Fibroblast of lung (primary cell): ENCODE measurements at regions not wholly inside any gene's neighbourhood (a gene's known extent, or its start where the extent isn't known, plus 50 kb on each side); places are given as distances from the start of the nearest gene placed in this dataset.

Experiments used
- DNase-seq, 2 donors: peaks; one replicate each; pipeline versions ENCODE4 v3.0.0 to v3.0.0-alpha.2; 2010; ENCODE audit warnings: low read depth in 2 of 2
- H2AFZ ChIP-seq: 2 replicates; pipeline ENCODE4 v1.5.1; 2012; ENCODE audit warnings: low read length, control low read depth, inconsistent platforms
- H3K27ac ChIP-seq: 2 replicates; pipeline ENCODE4 v1.5.1; 2011; ENCODE audit warnings: low read length, control low read depth; ENCODE audit not compliant: insufficient read depth
- H3K27me3 ChIP-seq: 2 replicates; pipeline ENCODE4 v1.5.1; 2011; ENCODE audit warnings: mild to moderate bottlenecking, low read length; ENCODE audit not compliant: control insufficient read depth, insufficient read depth
- H3K36me3 ChIP-seq: 2 replicates; pipeline ENCODE4 v1.5.1; 2011; ENCODE audit warnings: low read length; ENCODE audit not compliant: control insufficient read depth, insufficient read depth
- H3K4me1 ChIP-seq: 2 replicates; pipeline ENCODE4 v1.5.1; 2011; ENCODE audit warnings: low read length; ENCODE audit not compliant: control insufficient read depth, insufficient read depth; ENCODE audit errors: extremely low read depth
- H3K4me2 ChIP-seq: 2 replicates; pipeline ENCODE4 v1.5.1; 2011; ENCODE audit warnings: low read length, control low read depth; ENCODE audit not compliant: insufficient read depth; ENCODE audit errors: extremely low read depth
- H3K4me3 ChIP-seq, 4 experiments: fragments of 200-600 bp in 1 of 4; sonication (generic) in 1 of 4; replicated peaks in 1 of 4; 2 replicates each; pipeline ENCODE4 v1.5.1; 2011 to 2016; ENCODE audit warnings: low read length in 4 of 4, low read depth in 3 of 4, mild to moderate bottlenecking in 3 of 4, control low read depth in 2 of 4, inconsistent platforms in 1 of 4, mixed read lengths in 1 of 4; ENCODE audit not compliant: insufficient read depth in 1 of 4; ENCODE audit errors: control extremely low read depth in 1 of 4
- H3K79me2 ChIP-seq: 2 replicates; pipeline ENCODE4 v1.5.1; 2012; ENCODE audit warnings: mild to moderate bottlenecking, low read length, inconsistent platforms; ENCODE audit not compliant: control insufficient read depth, insufficient read depth
- H3K9ac ChIP-seq: 2 replicates; pipeline ENCODE4 v1.5.1; 2011; ENCODE audit warnings: mild to moderate bottlenecking, low read length, control low read depth; ENCODE audit not compliant: insufficient read depth
- H3K9me3 ChIP-seq: 2 replicates; pipeline ENCODE4 v1.5.1; 2012; ENCODE audit warnings: low read depth, low read length; ENCODE audit not compliant: control insufficient read depth, insufficient read depth
- H4K20me1 ChIP-seq: 2 replicates; pipeline ENCODE4 v1.5.1; 2011; ENCODE audit warnings: low read length; ENCODE audit not compliant: control insufficient read depth, insufficient read depth; ENCODE audit errors: extremely low read depth
- CTCF ChIP-seq, 2 donors: IDR thresholded peaks in 1 of 2; conservative IDR thresholded peaks in 1 of 2; 1 replicate in 1 of 2; 2 replicates in 1 of 2; pipeline ENCODE4 v1.5.1; 2011 to 2012; ENCODE audit warnings: low read length in 2 of 2, control low read depth in 1 of 2, inconsistent platforms in 1 of 2, low read depth in 1 of 2, mild to moderate bottlenecking in 1 of 2
- EZH2 ChIP-seq: IDR thresholded peaks from 2 replicates; pipeline ENCODE4 v1.5.1; 2012; ENCODE audit warnings: low read length, control low read depth, mild to moderate bottlenecking; ENCODE audit errors: missing control alignments

- H3K9me3 ChIP-seq: no peaks in the 10 kb centered on the region
- no peak overlapping the region for H2AFZ ChIP-seq
- no peaks in the 10 kb centered on the region for H3K36me3 ChIP-seq
- no peak overlapping the region for H3K4me2 ChIP-seq
- no peak for TF ChIP-seq EZH2
- no peak for TF ChIP-seq CTCF (conservative IDR thresholded peaks at IDR 0.05 in 1 of 2, IDR thresholded peaks at IDR 0.05 in 1 of 2; ENCODE audit: low read depth in 1 of 2, low read length in 2 of 2)
- no peak overlapping the region for H3K4me3 ChIP-seq
- H3K27me3 ChIP-seq: no peaks in the 10 kb centered on the region
- peak; percentile 56 to 94 for DNase-seq
- H3K27ac ChIP-seq: no peak overlapping the region
- no peak overlapping the region for H3K9ac ChIP-seq
- H3K79me2 ChIP-seq: no peaks in the 10 kb centered on the region
- H3K4me1 ChIP-seq: no peaks in the 10 kb centered on the region
- no peaks in the 10 kb centered on the region for H4K20me1 ChIP-seq
These were observed 85.7 kb upstream of the CST7 start for GRCh38 chr20:24863356-24863755.

- Histone ChIP-seq H3K27me3 (no peaks in the 10 kb centered on the region), H3K9ac (no peak overlapping the region), H3K79me2 (no peaks in the 10 kb centered on the region), H2AFZ (no peak overlapping the region), H3K36me3 (no peaks in the 10 kb centered on the region), H3K27ac (no peak overlapping the region), H4K20me1 (no peaks in the 10 kb centered on the region), H3K4me2 (no peak overlapping the region), H3K4me3 (no peak overlapping the region), H3K9me3 (no peaks in the 10 kb centered on the region), H3K4me1 (no peaks in the 10 kb centered on the region)
- no peak for TF ChIP-seq CTCF (conservative IDR thresholded peaks at IDR 0.05 in 1 of 2, IDR thresholded peaks at IDR 0.05 in 1 of 2; ENCODE audit: low read depth in 1 of 2, low read length in 2 of 2)
- no peak for TF ChIP-seq EZH2
- no peak for DNase-seq
These were observed 83.1 kb upstream of the CST7 start for GRCh38 chr20:24866008-24866407.

- TF ChIP-seq EZH2: no peak
- TF ChIP-seq CTCF (conservative IDR thresholded peaks at IDR 0.05 in 1 of 2, IDR thresholded peaks at IDR 0.05 in 1 of 2; ENCODE audit: low read depth in 1 of 2, low read length in 2 of 2): no peak
- Histone ChIP-seq H3K4me1 (no peaks in the 10 kb centered on the region), H3K79me2 (no peaks in the 10 kb centered on the region), H3K27me3 (no peaks in the 10 kb centered on the region), H3K27ac (no peak overlapping the region), H3K4me2 (no peak overlapping the region), H3K9me3 (no peaks in the 10 kb centered on the region), H4K20me1 (no peaks in the 10 kb centered on the region), H2AFZ (no peak overlapping the region), H3K4me3 (no peak overlapping the region), H3K36me3 (no peaks in the 10 kb centered on the region), H3K9ac (no peak overlapping the region)
- no peak for DNase-seq
These were observed 82.3 kb upstream of the CST7 start for GRCh38 chr20:24866742-24867141.
